GM12865 (cell line): ENCODE measurements at regions not wholly inside any gene's neighbourhood (a gene's known extent, or its start where the extent isn't known, plus 50 kb on each side); places are given as distances from the start of the nearest gene placed in this dataset.

Source experiments
- DNase-seq: peaks from one replicate; pipeline ENCODE4 v3.0.0; 2010; ENCODE audit warnings: low read depth
- H3K4me3 ChIP-seq: 2 replicates; pipeline ENCODE4 v1.5.1; 2011; ENCODE audit warnings: mild to moderate bottlenecking, low read depth, low read length, control low read depth
- CTCF ChIP-seq: IDR thresholded peaks from 2 replicates; pipeline ENCODE4 v1.5.1; 2011; ENCODE audit warnings: low read length, control low read depth, low read depth, inconsistent platforms; ENCODE audit not compliant: insufficient read depth; ENCODE audit errors: missing control alignments

DNA sequence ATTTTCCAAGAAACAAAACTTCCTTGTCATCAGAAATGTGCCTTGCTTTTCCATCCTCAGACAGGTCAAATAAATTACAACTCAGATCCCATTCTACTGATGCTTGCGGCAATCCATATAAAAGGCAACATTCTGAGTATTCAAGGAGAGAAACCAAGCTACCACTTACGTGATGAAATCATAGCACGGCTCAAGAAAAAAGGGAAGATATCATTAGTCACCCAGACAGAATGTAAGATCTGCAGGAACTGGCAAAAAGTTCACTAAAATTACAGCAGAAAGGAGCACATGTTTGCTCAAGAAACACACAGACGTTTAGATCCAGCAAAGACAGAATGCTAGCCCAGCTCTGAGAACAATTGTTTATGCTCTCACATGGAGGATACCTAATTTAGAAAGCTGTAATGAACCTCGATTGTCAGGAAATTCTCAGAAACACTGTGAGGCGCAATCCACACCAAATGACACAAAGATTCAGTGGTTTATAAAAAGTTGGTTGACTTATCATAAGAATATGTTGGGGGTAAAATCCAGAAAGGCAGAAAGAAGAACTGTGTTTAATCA lies 304.2 kb downstream of the ADGRG6 start:
- TF ChIP-seq CTCF, result no peak
- no peak for DNase-seq
- no peak overlapping the region for H3K4me3 ChIP-seq

DNA sequence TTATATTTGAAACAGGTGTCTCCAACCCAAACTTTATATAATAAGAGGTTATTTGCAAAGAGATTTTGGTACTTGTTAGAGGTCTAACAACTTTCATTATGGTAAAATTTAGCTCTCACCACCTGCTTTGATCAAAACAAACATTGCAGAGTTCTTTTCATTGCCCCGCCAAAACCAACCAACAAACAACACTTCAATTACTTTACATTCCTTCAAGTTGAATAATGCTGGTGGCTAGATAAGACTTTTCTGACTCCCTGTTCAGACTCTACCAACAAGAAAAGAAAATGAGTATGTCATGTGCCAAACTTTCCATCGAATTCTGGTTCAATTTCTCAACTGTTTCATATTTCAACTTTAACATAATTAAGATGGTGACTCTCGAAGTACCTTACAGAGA lies 311.1 kb downstream of the ADGRG6 start:
- H3K4me3 ChIP-seq, result no peak overlapping the region
- no peak for DNase-seq
- TF ChIP-seq CTCF, result no peak

DNA sequence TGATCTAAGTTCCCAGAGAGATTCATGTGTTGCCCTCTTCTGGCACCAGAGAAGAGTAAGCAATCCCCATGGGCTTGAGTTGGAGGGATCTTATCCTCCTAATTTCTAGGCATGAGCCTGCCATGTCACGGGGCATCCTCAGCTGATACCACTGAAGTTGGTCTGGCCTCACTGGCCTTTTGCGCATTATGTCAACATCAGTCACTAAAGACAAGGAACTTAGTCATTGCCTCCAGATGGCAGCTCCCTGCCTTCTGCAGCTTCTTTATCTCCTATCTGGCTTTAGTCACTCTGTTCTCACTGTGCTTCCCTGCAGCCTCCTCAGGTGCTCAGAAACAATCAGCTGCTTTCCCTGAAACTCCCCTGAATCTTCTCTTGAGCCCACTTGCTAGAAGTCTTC lies 312.2 kb downstream of the ADGRG6 start:
- TF ChIP-seq CTCF, result no peak
- no peak for DNase-seq
- H3K4me3 ChIP-seq, result no peak overlapping the region

DNA sequence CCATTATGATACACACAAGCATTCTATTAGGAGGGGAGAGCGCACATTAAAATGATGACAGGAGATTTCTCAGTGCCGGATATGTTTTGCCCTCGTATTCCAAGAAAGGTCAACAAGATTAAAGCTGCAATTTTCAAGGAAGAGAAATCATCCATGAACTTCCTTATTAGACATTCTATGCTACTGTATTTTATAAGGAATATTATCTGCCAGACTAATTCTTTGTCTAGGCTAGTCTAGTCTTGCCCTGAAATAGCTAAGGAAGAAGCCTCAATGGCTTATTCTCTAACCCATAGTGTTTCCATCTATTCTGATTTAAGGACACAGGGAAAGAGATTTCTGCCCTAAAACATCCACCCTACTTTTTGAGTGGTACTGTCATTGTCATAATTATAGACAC lies 315.4 kb downstream of the ADGRG6 start:
- no peak for TF ChIP-seq CTCF
- no peak overlapping the region for H3K4me3 ChIP-seq
- DNase-seq, result no peak

- no peak overlapping the region for H3K4me3 ChIP-seq
- TF ChIP-seq CTCF, result no peak
- DNase-seq, result no peak
Measured at GRCh38 chr6:142621822-142622221, 320.0 kb downstream of the ADGRG6 start.

- no peak for TF ChIP-seq CTCF
- DNase-seq, result no peak
- H3K4me3 ChIP-seq, result no peak overlapping the region
Measured at GRCh38 chr6:142624978-142625715, 319.8 kb downstream of the HIVEP2 start.

GRCh38 chr6:142627474-142627873 lies 317.5 kb downstream of the HIVEP2 start:
- TF ChIP-seq CTCF, result no peak
- H3K4me3 ChIP-seq, result no peak overlapping the region
- DNase-seq, result no peak
